A172 (cell line): ENCODE measurements at regions not wholly inside any gene's neighbourhood (a gene's known extent, or its start where the extent isn't known, plus 50 kb on each side); places are given as distances from the start of the nearest gene placed in this dataset.
"Not testable (repeated sequence)": the region's sequence is repeated elsewhere in the genome, so short reads cannot be mapped to it uniquely, and the experiment has no call there.

Experiments
- DNase-seq: peaks from one replicate; pipeline ENCODE4 v3.0.0-alpha.2; 2015; ENCODE audit warnings: low spot score

- no peak for DNase-seq
These were observed 402.4 kb upstream of the PROX1 start for GRCh38 chr1:213585402-213585801.

- no peak for DNase-seq
These were observed 401.7 kb upstream of the PROX1 start for GRCh38 chr1:213585959-213586586.

- no peak for DNase-seq
These were observed 401.2 kb upstream of the PROX1 start for GRCh38 chr1:213586587-213586972.

GRCh38 chr1:213596729-213597128, 391.0 kb upstream of the PROX1 start:
- DNase-seq, result no peak

GRCh38 chr1:213598263-213598662, 389.5 kb upstream of the PROX1 start:
- no peak for DNase-seq

- no peak for DNase-seq
These were observed 386.9 kb upstream of the PROX1 start for GRCh38 chr1:213600879-213601278.

GRCh38 chr1:213601705-213602104, 386.1 kb upstream of the PROX1 start:
- DNase-seq, result not testable (repeated sequence)

- no peak for DNase-seq
These were observed 384.8 kb upstream of the PROX1 start for GRCh38 chr1:213602796-213603486.

GRCh38 chr1:213604477-213604876, 383.3 kb upstream of the PROX1 start:
- no peak for DNase-seq

- no peak for DNase-seq
These were observed 382.0 kb upstream of the PROX1 start for GRCh38 chr1:213605732-213606131.

- DNase-seq, result no peak
These were observed 381.4 kb upstream of the PROX1 start for GRCh38 chr1:213606252-213606820.

- no peak for DNase-seq
These were observed 374.2 kb upstream of the PROX1 start for GRCh38 chr1:213613549-213613948.

GRCh38 chr1:213615226-213615916, 372.4 kb upstream of the PROX1 start:
- no peak for DNase-seq

GRCh38 chr1:213617133-213617532, 370.6 kb upstream of the PROX1 start:
- no peak for DNase-seq

GRCh38 chr1:213618094-213618493, 369.7 kb upstream of the PROX1 start:
- DNase-seq, result no peak

GRCh38 chr1:213619026-213619425, 368.7 kb upstream of the PROX1 start:
- no peak for DNase-seq

GRCh38 chr1:213621077-213621476, 366.7 kb upstream of the PROX1 start:
- DNase-seq, result no peak

- DNase-seq, result no peak
These were observed 365.3 kb upstream of the PROX1 start for GRCh38 chr1:213622365-213623063.

GRCh38 chr1:213623064-213623581, 364.6 kb upstream of the PROX1 start:
- no peak for DNase-seq

- DNase-seq, result no peak
These were observed 363.9 kb upstream of the PROX1 start for GRCh38 chr1:213623862-213624261.

GRCh38 chr1:213636778-213637177, 351.0 kb upstream of the PROX1 start:
- not testable (repeated sequence) for DNase-seq

- no peak for DNase-seq
These were observed 346.5 kb upstream of the PROX1 start for GRCh38 chr1:213641312-213641711.
